SK-N-SH treated with all-trans-retinoic acid at 6 μM for 48 hours (cell line): ENCODE measurements at regions not wholly inside any gene's neighbourhood (a gene's known extent, or its start where the extent isn't known, plus 50 kb on each side); places are given as distances from the start of the nearest gene placed in this dataset.

ENCODE experiments used
- ATAC-seq: fragments of 200-7000 bp; cut with Tn5 transposase; 3 replicates; pipeline ENCODE4 v1.9.1; 2020; ENCODE audit warnings: mild to moderate bottlenecking, moderate library complexity
- ARNTL ChIP-seq: fragments of 450-650 bp; formaldehyde crosslinking; IDR thresholded peaks from 2 replicates; pipeline ENCODE4 v1.5.0; 2020; ENCODE audit warnings: low read depth, mild to moderate bottlenecking, moderate library complexity, borderline replicate concordance
- BACH2 ChIP-seq: fragments of 250-450 bp; sonication (Bioruptor Pico); IDR thresholded peaks from 2 replicates; pipeline ENCODE4 v1.9.0; 2021; ENCODE audit warnings: mild to moderate bottlenecking, borderline replicate concordance
- CSDC2 ChIP-seq: fragments of 250-450 bp; sonication (Bioruptor Pico); IDR thresholded peaks from 2 replicates; pipeline ENCODE4 v1.5.0; 2020; ENCODE audit warnings: mild to moderate bottlenecking, moderate library complexity
- ESRRG ChIP-seq: fragments of 250-450 bp; sonication (Bioruptor Pico); IDR thresholded peaks from 2 replicates; pipeline ENCODE4 v1.6.1; 2021; ENCODE audit warnings: mild to moderate bottlenecking
- GLIS3 ChIP-seq: fragments of 250-450 bp; sonication (Bioruptor Pico); IDR thresholded peaks from 2 replicates; pipeline ENCODE4 v1.5.0; 2020; ENCODE audit warnings: mild to moderate bottlenecking, moderate library complexity
- ISL1 ChIP-seq: fragments of 250-450 bp; sonication (Bioruptor Pico); IDR thresholded peaks from 2 replicates; pipeline ENCODE4 v2.1.2; 2022; ENCODE audit warnings: mild to moderate bottlenecking, moderate library complexity
- PPARA ChIP-seq: fragments of 250-450 bp; sonication (Bioruptor Pico); IDR thresholded peaks from 2 replicates; pipeline ENCODE4 v1.5.0; 2020; ENCODE audit warnings: mild to moderate bottlenecking, borderline replicate concordance
- RARB ChIP-seq: fragments of 250-450 bp; sonication (Bioruptor Pico); IDR thresholded peaks from 2 replicates; pipeline ENCODE4 v1.8.0; 2021; ENCODE audit warnings: mild to moderate bottlenecking, moderate library complexity
- SNAI2 ChIP-seq: fragments of 250-450 bp; sonication (Bioruptor Pico); IDR thresholded peaks from 2 replicates; pipeline ENCODE4 v1.5.0; 2020; ENCODE audit warnings: mild to moderate bottlenecking, moderate library complexity
- TCF4 ChIP-seq: fragments of 250-450 bp; sonication (Bioruptor Pico); IDR thresholded peaks from 2 replicates; pipeline ENCODE4 v1.8.0; 2021; ENCODE audit warnings: mild to moderate bottlenecking, moderate library complexity, borderline replicate concordance
- TOX ChIP-seq: fragments of 250-450 bp; sonication (Bioruptor Pico); IDR thresholded peaks from 2 replicates; pipeline ENCODE4 v1.8.0; 2021; ENCODE audit warnings: mild to moderate bottlenecking, moderate library complexity, borderline replicate concordance
- ZC3H10 ChIP-seq: fragments of 250-450 bp; sonication (Bioruptor Pico); IDR thresholded peaks from 2 replicates; pipeline ENCODE4 v1.5.1; 2021; ENCODE audit warnings: mild to moderate bottlenecking, moderate library complexity
- ZFP3 ChIP-seq: fragments of 250-450 bp; sonication (Bioruptor Pico); IDR thresholded peaks from 2 replicates; pipeline ENCODE4 v1.5.0; 2020; ENCODE audit warnings: mild to moderate bottlenecking, moderate library complexity
- ZFP30 ChIP-seq: fragments of 450-650 bp; formaldehyde crosslinking; IDR thresholded peaks from 2 replicates; pipeline ENCODE4 v1.5.0; 2022; ENCODE audit warnings: mild to moderate bottlenecking, moderate library complexity
- ZNF565 ChIP-seq: fragments of 450-650 bp; formaldehyde crosslinking; conservative IDR thresholded peaks from 2 replicates; pipeline ENCODE4 v1.5.0; 2020; ENCODE audit warnings: low read depth, mild to moderate bottlenecking, moderate library complexity
- ZNF8 ChIP-seq: fragments of 450-650 bp; formaldehyde crosslinking; IDR thresholded peaks from 2 replicates; pipeline ENCODE4 v1.5.0; 2020; ENCODE audit warnings: mild to moderate bottlenecking, moderate library complexity
- TF ChIP-seq, protein P1 (sequence below): fragments of 250-450 bp; sonication (Bioruptor Pico); IDR thresholded peaks from 2 replicates; pipeline ENCODE4 v1.5.1; 2020; ENCODE audit warnings: low read depth, mild to moderate bottlenecking, moderate library complexity
- TF ChIP-seq, protein P2 (sequence below): fragments of 250-450 bp; sonication (Bioruptor Pico); IDR thresholded peaks from 2 replicates; pipeline ENCODE4 v1.5.1; 2021; ENCODE audit warnings: mild to moderate bottlenecking, moderate library complexity
- TF ChIP-seq, protein P3 (sequence below): fragments of 250-450 bp; sonication (Bioruptor Pico); IDR thresholded peaks from 2 replicates; pipeline ENCODE4 v1.8.0; 2020; ENCODE audit warnings: mild to moderate bottlenecking, moderate library complexity, borderline replicate concordance
- TF ChIP-seq, protein P4 (sequence below): fragments of 250-450 bp; sonication (Bioruptor Pico); IDR thresholded peaks from 2 replicates; pipeline ENCODE4 v1.5.0; 2020; ENCODE audit warnings: mild to moderate bottlenecking, moderate library complexity

- TF ChIP-seq, protein P1, sequence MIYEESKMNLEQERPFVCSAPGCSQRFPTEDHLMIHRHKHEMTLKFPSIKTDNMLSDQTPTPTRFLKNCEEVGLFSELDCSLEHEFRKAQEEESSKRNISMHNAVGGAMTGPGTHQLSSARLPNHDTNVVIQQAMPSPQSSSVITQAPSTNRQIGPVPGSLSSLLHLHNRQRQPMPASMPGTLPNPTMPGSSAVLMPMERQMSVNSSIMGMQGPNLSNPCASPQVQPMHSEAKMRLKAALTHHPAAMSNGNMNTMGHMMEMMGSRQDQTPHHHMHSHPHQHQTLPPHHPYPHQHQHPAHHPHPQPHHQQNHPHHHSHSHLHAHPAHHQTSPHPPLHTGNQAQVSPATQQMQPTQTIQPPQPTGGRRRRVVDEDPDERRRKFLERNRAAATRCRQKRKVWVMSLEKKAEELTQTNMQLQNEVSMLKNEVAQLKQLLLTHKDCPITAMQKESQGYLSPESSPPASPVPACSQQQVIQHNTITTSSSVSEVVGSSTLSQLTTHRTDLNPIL = no peak
- no peak for TF ChIP-seq ISL1 (CRISPR knock-in tag)
- TF ChIP-seq, protein P2, sequence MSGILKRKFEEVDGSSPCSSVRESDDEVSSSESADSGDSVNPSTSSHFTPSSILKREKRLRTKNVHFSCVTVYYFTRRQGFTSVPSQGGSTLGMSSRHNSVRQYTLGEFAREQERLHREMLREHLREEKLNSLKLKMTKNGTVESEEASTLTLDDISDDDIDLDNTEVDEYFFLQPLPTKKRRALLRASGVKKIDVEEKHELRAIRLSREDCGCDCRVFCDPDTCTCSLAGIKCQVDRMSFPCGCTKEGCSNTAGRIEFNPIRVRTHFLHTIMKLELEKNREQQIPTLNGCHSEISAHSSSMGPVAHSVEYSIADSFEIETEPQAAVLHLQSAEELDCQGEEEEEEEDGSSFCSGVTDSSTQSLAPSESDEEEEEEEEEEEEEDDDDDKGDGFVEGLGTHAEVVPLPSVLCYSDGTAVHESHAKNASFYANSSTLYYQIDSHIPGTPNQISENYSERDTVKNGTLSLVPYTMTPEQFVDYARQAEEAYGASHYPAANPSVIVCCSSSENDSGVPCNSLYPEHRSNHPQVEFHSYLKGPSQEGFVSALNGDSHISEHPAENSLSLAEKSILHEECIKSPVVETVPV = no peak
- TF ChIP-seq ZFP30 = no peak
- TF ChIP-seq ZFP3 = no peak
- no peak for TF ChIP-seq ARNTL (CRISPR knock-in tag)
- no peak for TF ChIP-seq TCF4 (CRISPR knock-in tag)
- TF ChIP-seq ZC3H10 (CRISPR knock-in tag) = no peak
- TF ChIP-seq TOX (CRISPR knock-in tag) = no peak
- TF ChIP-seq, protein P3, sequence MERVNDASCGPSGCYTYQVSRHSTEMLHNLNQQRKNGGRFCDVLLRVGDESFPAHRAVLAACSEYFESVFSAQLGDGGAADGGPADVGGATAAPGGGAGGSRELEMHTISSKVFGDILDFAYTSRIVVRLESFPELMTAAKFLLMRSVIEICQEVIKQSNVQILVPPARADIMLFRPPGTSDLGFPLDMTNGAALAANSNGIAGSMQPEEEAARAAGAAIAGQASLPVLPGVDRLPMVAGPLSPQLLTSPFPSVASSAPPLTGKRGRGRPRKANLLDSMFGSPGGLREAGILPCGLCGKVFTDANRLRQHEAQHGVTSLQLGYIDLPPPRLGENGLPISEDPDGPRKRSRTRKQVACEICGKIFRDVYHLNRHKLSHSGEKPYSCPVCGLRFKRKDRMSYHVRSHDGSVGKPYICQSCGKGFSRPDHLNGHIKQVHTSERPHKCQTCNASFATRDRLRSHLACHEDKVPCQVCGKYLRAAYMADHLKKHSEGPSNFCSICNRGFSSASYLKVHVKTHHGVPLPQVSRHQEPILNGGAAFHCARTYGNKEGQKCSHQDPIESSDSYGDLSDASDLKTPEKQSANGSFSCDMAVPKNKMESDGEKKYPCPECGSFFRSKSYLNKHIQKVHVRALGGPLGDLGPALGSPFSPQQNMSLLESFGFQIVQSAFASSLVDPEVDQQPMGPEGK (CRISPR knock-in tag) = no peak
- no peak for TF ChIP-seq BACH2 (CRISPR knock-in tag)
- no peak for ATAC-seq
Observed at GRCh38 chr13:44805585-44805984, 183.7 kb downstream of the NUFIP1 start.

- TF ChIP-seq ESRRG (CRISPR knock-in tag) (no peak), PPARA (CRISPR knock-in tag) (no peak), TCF4 (CRISPR knock-in tag) (no peak)
- TF ChIP-seq, protein P3 (CRISPR knock-in tag) = no peak
- no peak for ATAC-seq
Observed at GRCh38 chr13:44803390-44803789, 185.9 kb downstream of the NUFIP1 start.

DNA sequence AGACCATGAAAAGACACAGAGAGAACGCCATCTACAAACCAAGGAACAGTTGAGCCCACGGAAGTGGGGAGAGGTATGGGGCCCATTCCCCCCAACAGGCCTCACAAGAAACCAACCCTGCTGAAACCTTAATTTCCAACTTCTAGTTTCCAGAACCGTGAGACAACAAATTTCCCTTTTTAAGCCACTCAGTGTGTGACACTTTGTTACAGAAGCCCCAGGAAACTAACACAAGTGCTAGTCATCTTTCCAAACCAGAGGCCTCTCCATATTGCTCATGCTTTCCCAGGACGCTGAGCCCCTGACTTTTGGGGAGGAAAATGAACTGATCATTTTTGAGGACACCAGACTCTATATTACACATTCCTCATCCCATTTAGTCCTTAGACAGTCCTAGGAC is 186.8 kb downstream of the NUFIP1 start:
- TF ChIP-seq RARB (CRISPR knock-in tag) (no peak), PPARA (CRISPR knock-in tag) (no peak), ZNF8 (CRISPR knock-in tag) (no peak), GLIS3 (no peak), SNAI2 (no peak), ZNF565 (no peak), ARNTL (CRISPR knock-in tag) (no peak), CSDC2 (CRISPR knock-in tag) (no peak)
- TF ChIP-seq, protein P1 = no peak
- TF ChIP-seq, protein P4, sequence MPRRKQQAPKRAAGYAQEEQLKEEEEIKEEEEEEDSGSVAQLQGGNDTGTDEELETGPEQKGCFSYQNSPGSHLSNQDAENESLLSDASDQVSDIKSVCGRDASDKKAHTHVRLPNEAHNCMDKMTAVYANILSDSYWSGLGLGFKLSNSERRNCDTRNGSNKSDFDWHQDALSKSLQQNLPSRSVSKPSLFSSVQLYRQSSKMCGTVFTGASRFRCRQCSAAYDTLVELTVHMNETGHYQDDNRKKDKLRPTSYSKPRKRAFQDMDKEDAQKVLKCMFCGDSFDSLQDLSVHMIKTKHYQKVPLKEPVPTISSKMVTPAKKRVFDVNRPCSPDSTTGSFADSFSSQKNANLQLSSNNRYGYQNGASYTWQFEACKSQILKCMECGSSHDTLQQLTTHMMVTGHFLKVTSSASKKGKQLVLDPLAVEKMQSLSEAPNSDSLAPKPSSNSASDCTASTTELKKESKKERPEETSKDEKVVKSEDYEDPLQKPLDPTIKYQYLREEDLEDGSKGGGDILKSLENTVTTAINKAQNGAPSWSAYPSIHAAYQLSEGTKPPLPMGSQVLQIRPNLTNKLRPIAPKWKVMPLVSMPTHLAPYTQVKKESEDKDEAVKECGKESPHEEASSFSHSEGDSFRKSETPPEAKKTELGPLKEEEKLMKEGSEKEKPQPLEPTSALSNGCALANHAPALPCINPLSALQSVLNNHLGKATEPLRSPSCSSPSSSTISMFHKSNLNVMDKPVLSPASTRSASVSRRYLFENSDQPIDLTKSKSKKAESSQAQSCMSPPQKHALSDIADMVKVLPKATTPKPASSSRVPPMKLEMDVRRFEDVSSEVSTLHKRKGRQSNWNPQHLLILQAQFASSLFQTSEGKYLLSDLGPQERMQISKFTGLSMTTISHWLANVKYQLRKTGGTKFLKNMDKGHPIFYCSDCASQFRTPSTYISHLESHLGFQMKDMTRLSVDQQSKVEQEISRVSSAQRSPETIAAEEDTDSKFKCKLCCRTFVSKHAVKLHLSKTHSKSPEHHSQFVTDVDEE = no peak
- TF ChIP-seq, protein P2 = no peak
- ATAC-seq = no peak; the same call in 2 of the 3 replicates
